ENCODE measurements at regions not wholly inside any gene's neighbourhood (a gene's known extent, or its start where the extent isn't known, plus 50 kb on each side); places are given as distances from the start of the nearest gene placed in this dataset.

- no peak overlapping the region for H3K9ac ChIP-seq (ENCODE audit: low read length)
- no peaks in the 10 kb centered on the region for H3K9me3 ChIP-seq (ENCODE audit: control insufficient read depth, low read length)
- H3K4me1 ChIP-seq (ENCODE audit: control insufficient read depth, insufficient read depth, low read length) = peaks cover 6% of the 10 kb centered on the region
- no peaks in the 10 kb centered on the region for H3K36me3 ChIP-seq (ENCODE audit: control insufficient read depth, insufficient read depth, low read length, severe bottlenecking)
- H3K27me3 ChIP-seq (replicated peaks; ENCODE audit: control insufficient read depth, insufficient read depth, low read length) = no peaks in the 10 kb centered on the region
- H3K4me3 ChIP-seq (ENCODE audit: low read length) = no peak overlapping the region
- peak; percentile 48 for DNase-seq (ENCODE audit: low read depth)
Observed at GRCh38 chr12:18932715-18933114, 194.8 kb downstream of the CAPZA3 start.

GRCh38 chr12:18935371-18935965, 194.1 kb upstream of the PLEKHA5 start:
- H3K36me3 ChIP-seq (ENCODE audit: control insufficient read depth, insufficient read depth, low read length, severe bottlenecking) = no peaks in the 10 kb centered on the region
- no peaks in the 10 kb centered on the region for H3K27me3 ChIP-seq (replicated peaks; ENCODE audit: control insufficient read depth, insufficient read depth, low read length)
- DNase-seq (ENCODE audit: low read depth) = peak; percentile 2
- H3K4me1 ChIP-seq (ENCODE audit: control insufficient read depth, insufficient read depth, low read length) = peaks cover 6% of the 10 kb centered on the region
- no peaks in the 10 kb centered on the region for H3K9me3 ChIP-seq (ENCODE audit: control insufficient read depth, low read length)
- H3K9ac ChIP-seq (ENCODE audit: low read length) = no peak overlapping the region
- no peak overlapping the region for H3K4me3 ChIP-seq (ENCODE audit: low read length)

GRCh38 chr12:18939051-18939450, 190.5 kb upstream of the PLEKHA5 start:
- Histone ChIP-seq H3K9ac (ENCODE audit: low read length) (no peak overlapping the region), H3K4me1 (ENCODE audit: control insufficient read depth, insufficient read depth, low read length) (no peaks in the 10 kb centered on the region), H3K9me3 (ENCODE audit: control insufficient read depth, low read length) (no peaks in the 10 kb centered on the region), H3K36me3 (ENCODE audit: control insufficient read depth, insufficient read depth, low read length, severe bottlenecking) (no peaks in the 10 kb centered on the region), H3K4me3 (ENCODE audit: low read length) (no peak overlapping the region), H3K27me3 (replicated peaks; ENCODE audit: control insufficient read depth, insufficient read depth, low read length) (no peaks in the 10 kb centered on the region)
- DNase-seq (ENCODE audit: low read depth) = no peak

- H3K9me3 ChIP-seq (ENCODE audit: control insufficient read depth, low read length) = no peaks in the 10 kb centered on the region
- no peaks in the 10 kb centered on the region for H3K36me3 ChIP-seq (ENCODE audit: control insufficient read depth, insufficient read depth, low read length, severe bottlenecking)
- H3K27me3 ChIP-seq (replicated peaks; ENCODE audit: control insufficient read depth, insufficient read depth, low read length) = no peaks in the 10 kb centered on the region
- H3K4me3 ChIP-seq (ENCODE audit: low read length) = no peak overlapping the region
- no peak overlapping the region for H3K9ac ChIP-seq (ENCODE audit: low read length)
- H3K4me1 ChIP-seq (ENCODE audit: control insufficient read depth, insufficient read depth, low read length) = no peaks in the 10 kb centered on the region
- no peak for DNase-seq (ENCODE audit: low read depth)
Observed at GRCh38 chr12:18942669-18943068, 186.9 kb upstream of the PLEKHA5 start.

GRCh38 chr12:18943200-18943599, 186.3 kb upstream of the PLEKHA5 start:
- no peak for DNase-seq (ENCODE audit: low read depth)
- Histone ChIP-seq H3K9ac (ENCODE audit: low read length) (no peak overlapping the region), H3K4me1 (ENCODE audit: control insufficient read depth, insufficient read depth, low read length) (no peaks in the 10 kb centered on the region), H3K4me3 (ENCODE audit: low read length) (no peak overlapping the region), H3K9me3 (ENCODE audit: control insufficient read depth, low read length) (no peaks in the 10 kb centered on the region), H3K36me3 (ENCODE audit: control insufficient read depth, insufficient read depth, low read length, severe bottlenecking) (no peaks in the 10 kb centered on the region), H3K27me3 (replicated peaks; ENCODE audit: control insufficient read depth, insufficient read depth, low read length) (no peaks in the 10 kb centered on the region)

GRCh38 chr12:18946106-18946505, 183.4 kb upstream of the PLEKHA5 start:
- no peaks in the 10 kb centered on the region for H3K4me1 ChIP-seq (ENCODE audit: control insufficient read depth, insufficient read depth, low read length)
- no peak overlapping the region for H3K9ac ChIP-seq (ENCODE audit: low read length)
- no peak overlapping the region for H3K4me3 ChIP-seq (ENCODE audit: low read length)
- no peaks in the 10 kb centered on the region for H3K9me3 ChIP-seq (ENCODE audit: control insufficient read depth, low read length)
- no peak for DNase-seq (ENCODE audit: low read depth)
- no peaks in the 10 kb centered on the region for H3K27me3 ChIP-seq (replicated peaks; ENCODE audit: control insufficient read depth, insufficient read depth, low read length)
- no peaks in the 10 kb centered on the region for H3K36me3 ChIP-seq (ENCODE audit: control insufficient read depth, insufficient read depth, low read length, severe bottlenecking)

- no peak for DNase-seq (ENCODE audit: low read depth)
- H3K27me3 ChIP-seq (replicated peaks; ENCODE audit: control insufficient read depth, insufficient read depth, low read length) = no peaks in the 10 kb centered on the region
- no peaks in the 10 kb centered on the region for H3K4me1 ChIP-seq (ENCODE audit: control insufficient read depth, insufficient read depth, low read length)
- no peak overlapping the region for H3K9ac ChIP-seq (ENCODE audit: low read length)
- no peaks in the 10 kb centered on the region for H3K36me3 ChIP-seq (ENCODE audit: control insufficient read depth, insufficient read depth, low read length, severe bottlenecking)
- no peaks in the 10 kb centered on the region for H3K9me3 ChIP-seq (ENCODE audit: control insufficient read depth, low read length)
- H3K4me3 ChIP-seq (ENCODE audit: low read length) = no peak overlapping the region
Observed at GRCh38 chr12:18951218-18951617, 178.3 kb upstream of the PLEKHA5 start.

GRCh38 chr12:18953505-18953904, 176.0 kb upstream of the PLEKHA5 start:
- Histone ChIP-seq H3K36me3 (ENCODE audit: control insufficient read depth, insufficient read depth, low read length, severe bottlenecking) (no peaks in the 10 kb centered on the region), H3K4me1 (ENCODE audit: control insufficient read depth, insufficient read depth, low read length) (no peaks in the 10 kb centered on the region), H3K4me3 (ENCODE audit: low read length) (no peak overlapping the region), H3K9me3 (ENCODE audit: control insufficient read depth, low read length) (no peaks in the 10 kb centered on the region), H3K9ac (ENCODE audit: low read length) (no peak overlapping the region), H3K27me3 (replicated peaks; ENCODE audit: control insufficient read depth, insufficient read depth, low read length) (no peaks in the 10 kb centered on the region)
- no peak for DNase-seq (ENCODE audit: low read depth)

GRCh38 chr12:18955594-18955993, 173.9 kb upstream of the PLEKHA5 start:
- Histone ChIP-seq H3K27me3 (replicated peaks; ENCODE audit: control insufficient read depth, insufficient read depth, low read length) (no peaks in the 10 kb centered on the region), H3K36me3 (ENCODE audit: control insufficient read depth, insufficient read depth, low read length, severe bottlenecking) (no peaks in the 10 kb centered on the region), H3K9ac (ENCODE audit: low read length) (no peak overlapping the region), H3K9me3 (ENCODE audit: control insufficient read depth, low read length) (no peaks in the 10 kb centered on the region), H3K4me3 (ENCODE audit: low read length) (no peak overlapping the region), H3K4me1 (ENCODE audit: control insufficient read depth, insufficient read depth, low read length) (no peaks in the 10 kb centered on the region)
- DNase-seq (ENCODE audit: low read depth) = no peak

GRCh38 chr12:18965203-18965602, 164.3 kb upstream of the PLEKHA5 start:
- Histone ChIP-seq H3K4me3 (ENCODE audit: low read length) (no peak overlapping the region), H3K27me3 (replicated peaks; ENCODE audit: control insufficient read depth, insufficient read depth, low read length) (no peaks in the 10 kb centered on the region), H3K9me3 (ENCODE audit: control insufficient read depth, low read length) (no peaks in the 10 kb centered on the region), H3K36me3 (ENCODE audit: control insufficient read depth, insufficient read depth, low read length, severe bottlenecking) (no peaks in the 10 kb centered on the region), H3K4me1 (ENCODE audit: control insufficient read depth, insufficient read depth, low read length) (no peaks in the 10 kb centered on the region), H3K9ac (ENCODE audit: low read length) (no peak overlapping the region)
- DNase-seq (ENCODE audit: low read depth) = no peak

GRCh38 chr12:18966954-18967353, 162.6 kb upstream of the PLEKHA5 start:
- no peak overlapping the region for H3K9ac ChIP-seq (ENCODE audit: low read length)
- no peaks in the 10 kb centered on the region for H3K9me3 ChIP-seq (ENCODE audit: control insufficient read depth, low read length)
- no peaks in the 10 kb centered on the region for H3K4me1 ChIP-seq (ENCODE audit: control insufficient read depth, insufficient read depth, low read length)
- no peak overlapping the region for H3K4me3 ChIP-seq (ENCODE audit: low read length)
- no peak for DNase-seq (ENCODE audit: low read depth)
- H3K36me3 ChIP-seq (ENCODE audit: control insufficient read depth, insufficient read depth, low read length, severe bottlenecking) = no peaks in the 10 kb centered on the region
- H3K27me3 ChIP-seq (replicated peaks; ENCODE audit: control insufficient read depth, insufficient read depth, low read length) = no peaks in the 10 kb centered on the region

- no peaks in the 10 kb centered on the region for H3K9me3 ChIP-seq (ENCODE audit: control insufficient read depth, low read length)
- no peaks in the 10 kb centered on the region for H3K36me3 ChIP-seq (ENCODE audit: control insufficient read depth, insufficient read depth, low read length, severe bottlenecking)
- no peak for DNase-seq (ENCODE audit: low read depth)
- H3K4me3 ChIP-seq (ENCODE audit: low read length) = no peak overlapping the region
- no peaks in the 10 kb centered on the region for H3K27me3 ChIP-seq (replicated peaks; ENCODE audit: control insufficient read depth, insufficient read depth, low read length)
- no peak overlapping the region for H3K9ac ChIP-seq (ENCODE audit: low read length)
- H3K4me1 ChIP-seq (ENCODE audit: control insufficient read depth, insufficient read depth, low read length) = no peaks in the 10 kb centered on the region
Observed at GRCh38 chr12:18967814-18968213, 161.7 kb upstream of the PLEKHA5 start.
